Lung microvascular endothelial cell (primary cell): ENCODE measurements at regions not wholly inside any gene's neighbourhood (a gene's known extent, or its start where the extent isn't known, plus 50 kb on each side); places are given as distances from the start of the nearest gene placed in this dataset.

Source experiments
- DNase-seq, 2 donors: peaks; one replicate each; pipeline versions ENCODE4 v3.0.0 to v3.0.0-alpha.2; 2010; ENCODE audit warnings: low read depth in 2 of 2

DNA sequence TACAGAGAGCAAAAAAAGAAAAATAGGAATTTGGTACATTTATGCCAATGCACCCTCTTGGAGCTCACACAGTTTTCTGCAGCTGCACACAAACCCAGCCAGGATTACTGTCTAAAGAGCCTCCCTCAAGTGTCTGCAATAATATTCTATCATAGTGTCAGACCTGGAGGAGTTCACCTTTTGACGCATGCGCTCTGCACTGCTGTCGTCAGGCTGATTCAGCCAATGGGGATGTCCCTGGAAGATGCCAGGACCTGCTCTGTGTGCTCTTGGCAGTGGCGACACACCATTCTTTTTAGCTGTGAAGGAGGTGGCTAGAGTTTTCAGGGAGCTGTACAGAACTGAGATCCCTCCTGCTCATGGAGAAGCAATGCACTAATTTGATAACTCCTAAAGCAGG, 249.0 kb upstream of the KIRREL3 start:
- no peak for DNase-seq

DNA sequence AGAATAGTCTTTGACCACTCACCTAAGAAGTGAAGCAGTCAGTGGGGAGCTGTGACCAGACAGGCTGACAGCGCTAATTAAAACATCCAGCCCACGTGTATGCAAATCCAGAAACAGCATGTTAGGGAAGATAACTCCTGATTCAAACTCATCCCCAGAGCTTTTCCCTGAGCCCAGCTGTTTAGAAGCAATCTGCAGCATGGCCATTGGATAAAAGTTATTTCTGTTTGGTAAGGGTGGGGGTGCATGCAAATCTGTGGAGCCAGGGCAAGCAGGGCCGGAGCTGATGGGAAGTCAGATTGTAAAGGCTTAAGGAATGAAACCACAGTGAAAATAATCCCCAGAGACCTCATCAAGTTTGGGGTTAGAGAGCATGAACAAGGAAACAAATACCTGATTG, 247.9 kb upstream of the KIRREL3 start:
- DNase-seq: no peak

DNA sequence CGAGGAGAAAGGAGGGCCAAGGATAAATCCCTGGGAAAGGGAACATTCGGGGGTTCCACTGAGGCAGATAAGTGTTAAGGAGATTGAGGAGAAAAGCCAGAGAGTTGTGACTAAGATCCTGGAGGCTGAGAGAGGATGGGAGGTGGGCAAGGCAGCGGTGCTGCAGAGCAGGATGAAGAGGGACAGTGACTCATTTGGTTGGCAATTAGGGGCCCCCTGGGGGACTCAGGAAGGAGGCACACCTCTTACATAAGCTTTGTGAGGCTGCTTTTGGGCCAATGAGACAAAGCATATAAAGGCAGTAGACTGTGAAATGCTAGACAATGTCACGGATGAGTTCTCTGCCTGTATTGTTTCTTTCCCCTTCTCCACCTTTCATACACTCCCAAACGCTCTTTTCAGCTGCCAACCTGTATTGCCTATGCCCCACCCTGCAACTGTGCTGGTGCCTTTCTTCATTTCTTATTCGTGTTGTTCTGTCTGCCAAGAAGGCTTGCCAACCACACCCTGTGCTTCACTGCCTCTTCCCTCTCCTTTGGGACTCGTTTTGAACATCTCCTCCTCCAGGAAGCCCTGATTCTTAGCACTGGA, 246.8 kb upstream of the KIRREL3 start:
- DNase-seq: no peak

- no peak for DNase-seq
These were observed 242.1 kb upstream of the KIRREL3 start for GRCh38 chr11:127242676-127243075.

DNA sequence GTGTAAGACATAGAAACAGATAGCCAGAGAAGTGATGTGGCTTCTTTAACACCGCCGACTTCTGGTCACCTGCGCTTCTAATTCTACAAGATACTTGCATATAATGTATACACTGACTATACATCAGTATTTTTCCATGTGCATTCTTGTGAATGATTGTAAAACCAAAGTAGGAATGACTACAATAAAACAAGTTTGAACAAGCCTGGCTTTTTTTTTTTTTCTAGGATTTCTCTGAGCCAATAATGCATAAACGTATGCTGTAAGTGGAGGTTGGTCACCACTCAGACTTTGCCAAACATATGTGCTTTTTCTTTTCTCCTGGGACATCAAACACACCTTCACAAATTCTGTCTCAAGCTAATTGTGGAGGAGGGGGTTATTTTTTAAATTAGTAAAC, 237.8 kb upstream of the KIRREL3 start:
- no peak for DNase-seq

- no peak for DNase-seq
These were observed 236.2 kb upstream of the KIRREL3 start for GRCh38 chr11:127236776-127237175.

DNA sequence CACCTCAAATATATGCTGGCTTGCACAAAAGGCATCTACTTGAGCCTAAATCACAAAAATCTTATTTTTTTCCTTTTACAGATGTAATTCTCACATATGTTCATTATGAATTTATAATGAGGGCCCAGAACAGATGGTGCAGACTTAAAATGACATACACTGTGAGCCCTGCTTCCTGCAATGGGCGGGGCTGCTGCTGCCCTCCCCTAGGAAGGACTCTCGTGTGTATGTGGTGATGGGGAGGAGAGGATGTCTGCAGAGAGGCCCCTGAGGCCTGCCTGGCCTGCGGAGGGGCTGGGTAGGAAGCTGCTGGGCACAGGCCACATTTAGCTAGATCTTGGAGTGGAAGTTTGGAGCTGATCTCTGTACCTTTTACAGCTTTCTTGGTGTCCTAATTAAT, 233.4 kb upstream of the KIRREL3 start:
- DNase-seq: no peak

- no peak for DNase-seq
These were observed 229.8 kb upstream of the KIRREL3 start for GRCh38 chr11:127230392-127230791.

- DNase-seq: no peak
These were observed 226.4 kb upstream of the KIRREL3 start for GRCh38 chr11:127226949-127227348.

DNA sequence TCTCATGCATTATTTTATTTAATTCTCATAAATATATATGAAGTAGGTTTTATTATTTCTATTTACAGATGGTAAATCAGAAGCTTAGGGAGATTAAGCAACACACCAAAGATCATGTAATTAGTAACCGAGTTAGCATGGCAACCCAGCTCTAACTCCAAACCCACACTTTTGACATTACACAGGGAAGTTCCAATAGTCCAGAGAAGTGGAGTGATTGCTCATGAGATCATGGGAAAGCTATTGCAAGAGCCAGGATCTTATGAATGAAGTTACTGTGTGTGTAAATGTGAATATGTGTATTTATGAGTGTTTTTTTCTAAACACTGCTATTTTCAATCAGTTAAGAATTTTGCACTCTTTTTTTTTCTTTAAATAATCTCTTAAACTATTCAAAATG, 225.8 kb upstream of the KIRREL3 start:
- DNase-seq: no peak

GRCh38 chr11:127225619-127226018, 225.0 kb upstream of the KIRREL3 start:
- no peak for DNase-seq

DNA sequence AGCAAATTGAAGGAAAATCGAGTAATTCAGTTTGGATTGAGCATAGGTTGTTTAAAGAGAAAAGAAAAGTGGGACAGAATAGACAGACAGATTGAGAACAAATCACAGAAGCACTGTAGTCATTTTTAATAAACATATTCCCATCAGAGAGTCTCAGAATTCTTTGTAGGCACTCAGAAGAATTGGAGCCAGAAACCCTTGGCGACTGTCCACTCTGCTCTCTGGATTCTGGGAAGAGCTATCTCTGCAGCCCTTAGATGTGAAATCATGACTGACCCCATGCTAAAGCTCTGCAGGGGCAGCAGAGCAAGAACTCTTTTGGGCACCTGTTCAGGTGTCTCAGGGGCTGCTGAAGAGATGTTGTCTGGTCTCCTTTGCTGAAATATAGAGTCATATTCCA, 223.7 kb upstream of the KIRREL3 start:
- no peak for DNase-seq

GRCh38 chr11:127223633-127224032, 223.1 kb upstream of the KIRREL3 start:
- no peak for DNase-seq

- DNase-seq: no peak
These were observed 222.5 kb upstream of the KIRREL3 start for GRCh38 chr11:127223026-127223425.

- DNase-seq: no peak
These were observed 219.1 kb upstream of the KIRREL3 start for GRCh38 chr11:127219704-127220103.

- no peak for DNase-seq
These were observed 217.7 kb upstream of the KIRREL3 start for GRCh38 chr11:127218275-127218608.

DNA sequence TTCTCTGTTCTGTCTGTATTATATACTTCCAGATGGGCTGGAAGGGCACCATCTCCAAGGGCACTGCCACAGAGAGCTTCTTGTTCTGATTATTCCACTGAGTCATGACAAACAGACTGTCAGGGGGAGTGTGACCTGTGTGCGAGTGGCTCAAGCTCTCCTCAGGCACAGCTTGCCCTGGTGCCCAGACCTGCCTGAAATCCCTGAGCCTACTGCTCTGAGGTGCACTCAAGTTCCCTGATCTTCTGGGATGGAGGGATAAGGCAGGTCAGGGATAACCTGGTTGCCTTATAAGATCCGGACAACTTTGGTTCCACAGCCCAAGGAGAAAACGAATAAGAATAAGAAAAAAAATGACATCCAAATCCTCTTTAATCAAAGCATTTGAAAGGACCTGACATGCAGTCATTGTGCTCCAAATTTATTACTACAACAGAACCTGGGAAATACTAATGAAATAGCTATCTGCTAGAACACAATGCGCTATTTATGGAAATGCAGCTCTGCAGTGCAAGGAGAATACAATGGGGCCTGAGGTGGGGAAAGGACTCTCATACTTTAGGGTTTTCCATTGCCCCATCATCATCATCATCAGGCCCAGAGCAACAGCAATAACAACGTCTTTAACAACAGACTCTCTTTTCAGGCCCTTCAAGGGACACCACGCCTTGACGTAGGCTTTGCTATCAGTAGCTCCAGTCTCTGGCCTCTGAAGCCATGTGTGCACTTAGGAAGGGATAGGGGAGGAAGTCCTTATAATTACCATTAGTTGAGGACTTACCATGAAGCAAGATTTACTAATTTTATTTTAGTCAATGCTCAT, 217.1 kb upstream of the KIRREL3 start:
- no peak for DNase-seq

DNA sequence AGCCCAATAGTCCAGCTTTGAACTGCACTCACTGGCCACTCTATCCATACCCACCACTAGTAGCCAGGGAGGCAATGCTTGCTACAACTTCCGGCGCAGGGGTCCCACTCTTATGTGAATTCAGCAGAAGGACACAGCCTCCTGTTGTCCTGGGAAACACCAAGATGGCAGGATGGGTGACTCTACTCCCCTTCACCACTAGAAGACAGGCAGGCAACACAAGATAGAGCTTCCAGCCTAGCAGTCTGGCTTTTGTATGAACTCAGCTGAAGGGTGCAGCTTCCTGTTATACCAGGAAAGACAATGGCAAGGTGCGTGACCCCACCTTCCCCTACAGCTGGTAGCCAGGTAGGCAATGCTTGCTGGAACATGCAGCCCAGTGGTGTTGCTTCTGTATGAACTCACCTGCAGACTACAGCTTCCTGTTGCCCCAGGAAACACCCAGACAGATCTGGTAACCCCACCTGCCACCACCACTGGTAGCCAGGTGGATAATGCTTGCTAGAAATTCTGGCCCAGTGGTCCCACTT, 205.2 kb upstream of the KIRREL3 start:
- DNase-seq: no peak

GRCh38 chr11:127203490-127203889, 202.9 kb upstream of the KIRREL3 start:
- DNase-seq: no peak

- DNase-seq: no peak
These were observed 201.5 kb upstream of the KIRREL3 start for GRCh38 chr11:127202105-127202504.

DNA sequence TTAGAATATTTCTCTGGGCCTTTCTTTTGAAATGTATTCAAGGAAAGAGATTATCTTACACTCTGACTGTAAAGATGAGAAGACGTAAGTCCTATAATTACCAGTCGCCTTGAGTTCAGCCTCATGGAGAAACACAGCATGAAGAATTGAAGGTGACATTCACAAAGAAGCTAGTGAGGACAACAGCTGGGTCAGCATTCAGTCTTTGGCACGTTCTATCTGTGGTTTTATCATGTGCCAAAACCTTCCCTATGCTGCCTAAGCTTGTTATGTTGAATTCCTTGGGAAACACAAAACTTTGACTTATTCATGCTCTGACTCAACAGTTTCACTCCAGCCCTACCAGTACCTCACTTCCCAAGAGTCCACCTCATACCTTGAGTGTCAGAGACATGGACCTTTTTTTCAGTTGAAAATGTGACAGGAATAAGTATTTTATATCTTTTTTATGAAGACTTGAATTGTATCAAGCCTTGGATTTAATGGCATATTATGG, 198.8 kb upstream of the KIRREL3 start:
- DNase-seq: no peak

DNA sequence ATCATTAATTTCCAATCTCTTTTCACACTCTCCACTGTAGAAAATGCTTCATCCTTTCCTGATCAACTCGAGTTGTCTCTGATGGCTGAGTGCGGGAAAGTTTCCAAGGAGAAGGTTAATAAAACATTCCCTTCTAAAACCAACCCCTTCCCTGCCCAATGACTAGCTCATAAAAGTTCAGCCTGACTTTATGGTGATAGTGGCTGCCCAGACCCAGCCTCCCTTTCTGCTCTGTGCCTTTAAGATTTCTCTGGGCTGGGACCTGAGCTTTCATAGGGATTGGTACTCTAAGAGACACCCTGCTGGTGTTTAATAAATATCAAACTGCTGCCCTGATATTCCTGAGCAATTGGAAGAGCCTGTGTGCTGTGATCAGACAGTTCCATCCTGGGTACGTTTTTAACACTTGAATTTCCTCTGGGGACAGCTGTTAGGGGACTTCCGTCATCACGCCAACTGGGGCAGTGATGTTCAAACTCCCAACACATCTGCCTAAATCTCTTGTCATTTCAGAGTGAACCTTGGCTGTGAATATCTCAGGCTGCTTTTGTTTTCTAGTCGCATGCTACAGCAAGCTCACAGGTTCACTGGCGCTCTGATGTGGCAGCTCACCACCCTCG, 195.0 kb upstream of the KIRREL3 start:
- no peak for DNase-seq

DNA sequence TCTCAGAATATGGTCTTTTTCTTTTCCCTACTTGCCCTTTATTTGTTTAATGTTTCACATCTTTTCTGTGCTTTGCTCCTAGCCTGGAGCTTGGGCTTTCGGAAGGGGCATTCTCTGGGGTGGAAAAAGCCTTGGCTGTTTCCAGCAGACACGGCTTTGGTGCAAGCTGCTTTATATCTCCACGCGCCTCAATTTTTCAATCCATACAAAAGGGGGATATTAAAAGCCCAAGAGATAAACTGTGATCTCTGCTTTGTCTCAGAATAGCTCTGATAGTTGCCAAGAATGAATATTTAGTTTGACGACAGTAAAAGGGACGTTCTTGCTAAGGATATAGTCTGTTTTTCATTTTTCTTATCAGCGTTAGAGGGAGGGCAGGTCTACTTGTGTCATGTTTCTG, 194.0 kb upstream of the KIRREL3 start:
- no peak for DNase-seq
